ENCODE measurements at regions not wholly inside any gene's neighbourhood (a gene's known extent, or its start where the extent isn't known, plus 50 kb on each side); places are given as distances from the start of the nearest gene placed in this dataset.

- Histone ChIP-seq H3K4me3 (replicated peaks in 1 of 3; ENCODE audit: insufficient read depth in 1 of 3, low read depth in 2 of 3, low read length in 3 of 3) (no peak overlapping the region), H3K4me1 (ENCODE audit: insufficient read depth, low read length) (no peaks in the 10 kb centered on the region), H3K9ac (ENCODE audit: insufficient read depth, low read depth, low read length) (no peak overlapping the region), H3K36me3 (replicated peaks in 1 of 2; ENCODE audit: control insufficient read depth in 1 of 2, insufficient read depth in 2 of 2, low read length in 2 of 2) (no peaks in the 10 kb centered on the region), H4K20me1 (ENCODE audit: insufficient read depth, low read length) (no peaks in the 10 kb centered on the region), H3K27ac (ENCODE audit: extremely low read length, insufficient read depth, low read length) (no peak overlapping the region), H2AFZ (ENCODE audit: low read length) (no peak overlapping the region), H3K4me2 (ENCODE audit: low read depth, low read length) (no peak overlapping the region), H3K9me3 (ENCODE audit: low read length) (no peaks in the 10 kb centered on the region), H3K79me2 (ENCODE audit: insufficient read depth, low read length) (no peaks in the 10 kb centered on the region), H3K27me3 (ENCODE audit: control insufficient read depth in 1 of 2, insufficient read depth in 2 of 2, low read length in 2 of 2) (no peaks in the 10 kb centered on the region)
- BruUV-seq (replicated peaks), result no TSS peak
- ChIA-PET POLR2A (no interaction called here), CTCF (ENCODE audit: low intra/inter-chr PET ratio, low total read pairs) (no interaction called here)
- in situ Hi-C loops (cut with HindIII; ENCODE audit: extremely low pct_ligation_motif_present, low pct_unique_long_range_greater_than_20kb), result no loop called here
- no peak for TF ChIP-seq U2AF1 (optimal IDR thresholded peaks at IDR 0.05; ENCODE audit: low read depth, low read length)
- no peak for TF ChIP-seq ZNF790 (CRISPR knock-in tag; IDR thresholded peaks at IDR 0.05; ENCODE audit: borderline replicate concordance)
- TF ChIP-seq ZNF713 (CRISPR knock-in tag; IDR thresholded peaks at IDR 0.05), result no peak
- no peak for TF ChIP-seq NFATC3 (CRISPR knock-in tag; IDR thresholded peaks at IDR 0.05)
- no peak for TF ChIP-seq ZNF224 (CRISPR knock-in tag; IDR thresholded peaks at IDR 0.05)
- no peak for TF ChIP-seq HNRNPUL1 (IDR thresholded peaks at IDR 0.05; ENCODE audit: low read depth, low read length)
- TF ChIP-seq HNF4A (CRISPR knock-in tag; IDR thresholded peaks at IDR 0.05), result no peak
- no peak for TF ChIP-seq ARNTL (CRISPR knock-in tag; IDR thresholded peaks at IDR 0.05)
- TF ChIP-seq MED8 (CRISPR knock-in tag; IDR thresholded peaks at IDR 0.05; ENCODE audit: insufficient replicate concordance), result no peak
- TF ChIP-seq KDM2A (CRISPR knock-in tag; IDR thresholded peaks at IDR 0.05; ENCODE audit: borderline replicate concordance, low read depth), result no peak
- DNase-seq (ENCODE audit: low spot score) (no peak), FAIRE-seq (no peak), ATAC-seq (no peak)
- 0% methylated on average over 2 of the region's 2 CpGs for WGBS (ENCODE audit: low lambda C conversion rate)
- intact Hi-C loops (cut with micrococcal nuclease; ENCODE audit: unreplicated experiment), result no loop called here
Observed at GRCh38 chrX:125152011-125152410, 167.7 kb upstream of the TEX13C start.

GRCh38 chrX:125153621-125154020, 166.1 kb upstream of the TEX13C start:
- no peaks in the 10 kb centered on the region for H3K9me3 ChIP-seq (ENCODE audit: low read length)
- no peak for ATAC-seq
- H3K4me1 ChIP-seq (ENCODE audit: insufficient read depth, low read length), result no peaks in the 10 kb centered on the region
- H4K20me1 ChIP-seq (ENCODE audit: insufficient read depth, low read length), result no peaks in the 10 kb centered on the region
- no peak overlapping the region for H3K9ac ChIP-seq (ENCODE audit: insufficient read depth, low read depth, low read length)
- H3K4me2 ChIP-seq (ENCODE audit: low read depth, low read length), result no peak overlapping the region
- H3K4me3 ChIP-seq (replicated peaks in 1 of 3; ENCODE audit: insufficient read depth in 1 of 3, low read depth in 2 of 3, low read length in 3 of 3), result no peak overlapping the region
- POLR2A ChIA-PET, result no interaction called here
- no peaks in the 10 kb centered on the region for H3K27me3 ChIP-seq (ENCODE audit: control insufficient read depth in 1 of 2, insufficient read depth in 2 of 2, low read length in 2 of 2)
- FAIRE-seq, result no peak
- no peaks in the 10 kb centered on the region for H3K79me2 ChIP-seq (ENCODE audit: insufficient read depth, low read length)
- in situ Hi-C loops (cut with HindIII; ENCODE audit: extremely low pct_ligation_motif_present, low pct_unique_long_range_greater_than_20kb) (no loop called here), intact Hi-C loops (cut with micrococcal nuclease; ENCODE audit: unreplicated experiment) (no loop called here)
- CTCF ChIA-PET (ENCODE audit: low intra/inter-chr PET ratio, low total read pairs), result no interaction called here
- no peak overlapping the region for H3K27ac ChIP-seq (ENCODE audit: extremely low read length, insufficient read depth, low read length)
- 10% methylated on average over 2 of the region's 2 CpGs for WGBS (ENCODE audit: low lambda C conversion rate)
- DNase-seq (ENCODE audit: low spot score), result no peak
- H3K36me3 ChIP-seq (replicated peaks in 1 of 2; ENCODE audit: control insufficient read depth in 1 of 2, insufficient read depth in 2 of 2, low read length in 2 of 2), result no peaks in the 10 kb centered on the region
- H2AFZ ChIP-seq (ENCODE audit: low read length), result no peak overlapping the region
- BruUV-seq (replicated peaks), result no TSS peak
- TF ChIP-seq ARNT2 (CRISPR knock-in tag; IDR thresholded peaks at IDR 0.05; ENCODE audit: low read depth), result no peak
- TF ChIP-seq RBM39 (IDR thresholded peaks at IDR 0.05; ENCODE audit: low read depth, low read length, poor library complexity, severe bottlenecking), result no peak
- no peak for TF ChIP-seq HMG20B (CRISPR knock-in tag; conservative IDR thresholded peaks at IDR 0.05)
- TF ChIP-seq ZBTB7A (CRISPR knock-in tag; IDR thresholded peaks at IDR 0.05), result no peak
- no peak for TF ChIP-seq ZNF567 (CRISPR knock-in tag; IDR thresholded peaks at IDR 0.05; ENCODE audit: borderline replicate concordance)
- TF ChIP-seq NR2C2 (CRISPR knock-in tag; IDR thresholded peaks at IDR 0.05; ENCODE audit: borderline replicate concordance), result no peak
- no peak for TF ChIP-seq SP4 (CRISPR knock-in tag; IDR thresholded peaks at IDR 0.05)
